Muscle layer of duodenum (tissue), 2 donors: ENCODE measurements at regions not wholly inside any gene's neighbourhood (a gene's known extent, or its start where the extent isn't known, plus 50 kb on each side); places are given as distances from the start of the nearest gene placed in this dataset.

Source experiments
- H3K27ac ChIP-seq: one replicate; pipeline ENCODE4 v1.7.0; 2013; ENCODE audit warnings: mild to moderate bottlenecking, low read length
- H3K27me3 ChIP-seq: one replicate; pipeline ENCODE4 v1.7.0; 2013; ENCODE audit warnings: low read depth, mild to moderate bottlenecking, control low read depth, low read length
- H3K36me3 ChIP-seq, 2 donors: one replicate each; pipeline ENCODE4 v1.7.0; 2013; ENCODE audit warnings: low read length in 2 of 2, control low read depth in 1 of 2, mild to moderate bottlenecking in 1 of 2; ENCODE audit not compliant: insufficient read depth in 2 of 2, control insufficient read depth in 1 of 2
- H3K4me1 ChIP-seq, 2 donors: one replicate each; pipeline ENCODE4 v1.7.0; 2013; ENCODE audit warnings: low read length in 2 of 2, mild to moderate bottlenecking in 2 of 2, control low read depth in 1 of 2, moderate library complexity in 1 of 2; ENCODE audit not compliant: insufficient read depth in 2 of 2, control insufficient read depth in 1 of 2
- H3K4me3 ChIP-seq, 2 donors: one replicate each; pipeline ENCODE4 v1.7.0; 2013; ENCODE audit warnings: low read length in 2 of 2, low read depth in 1 of 2, mild to moderate bottlenecking in 1 of 2
- H3K9me3 ChIP-seq, 2 donors: one replicate each; pipeline ENCODE4 v1.7.0; 2013; ENCODE audit warnings: low read length in 2 of 2, control low read depth in 1 of 2, mild to moderate bottlenecking in 1 of 2; ENCODE audit not compliant: control insufficient read depth in 1 of 2
- donor health status: healthy.

DNA sequence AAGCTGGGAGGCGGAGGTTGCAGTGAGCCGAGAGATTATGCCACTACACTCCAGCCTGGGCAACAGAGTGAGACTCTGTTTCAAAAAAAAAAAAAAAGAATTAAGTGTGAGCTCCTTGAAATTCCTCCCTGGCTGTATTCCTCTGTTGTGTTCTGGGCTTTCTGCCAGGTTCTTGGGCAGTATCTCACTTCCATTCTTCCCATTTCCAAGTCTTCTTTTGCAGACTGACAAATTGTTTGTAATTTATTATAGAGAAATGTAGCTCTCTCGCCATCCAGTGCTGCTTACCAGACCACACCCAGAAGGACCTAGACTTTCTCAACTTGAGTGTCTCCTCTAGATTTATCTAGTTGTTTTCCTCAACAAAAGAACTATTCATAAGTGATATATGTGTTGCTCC lies 105.0 kb upstream of the ADGRL2 start:
- no peaks in the 10 kb centered on the region for H3K9me3 ChIP-seq
- H3K4me3 ChIP-seq = no peak overlapping the region
- H3K36me3 ChIP-seq = no peaks in the 10 kb centered on the region
- H3K27ac ChIP-seq = no peak overlapping the region
- H3K4me1 ChIP-seq = no peaks in the 10 kb centered on the region
- H3K27me3 ChIP-seq = no peaks in the 10 kb centered on the region

DNA sequence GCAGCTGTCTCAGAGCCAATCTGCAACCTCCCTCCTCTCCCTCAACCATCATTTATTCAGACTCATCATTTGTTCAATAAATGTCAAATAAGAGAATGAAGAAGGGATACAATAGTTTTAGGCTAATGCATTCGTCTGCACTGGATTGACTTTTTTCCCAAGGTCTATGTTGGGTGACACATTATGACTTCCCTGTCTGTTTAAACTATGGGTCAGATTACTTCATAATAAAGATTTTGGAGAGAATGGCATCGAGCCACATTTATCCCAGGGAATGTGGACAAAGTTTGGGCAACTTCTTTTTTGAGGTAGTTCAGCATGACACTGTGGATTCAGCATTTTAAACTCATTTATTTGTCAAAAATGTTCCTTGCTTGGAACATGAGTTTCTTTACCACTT lies 107.4 kb upstream of the ADGRL2 start:
- H3K36me3 ChIP-seq = no peaks in the 10 kb centered on the region
- no peaks in the 10 kb centered on the region for H3K27me3 ChIP-seq
- no peaks in the 10 kb centered on the region for H3K9me3 ChIP-seq
- H3K4me3 ChIP-seq = no peak overlapping the region
- no peak overlapping the region for H3K27ac ChIP-seq
- no peaks in the 10 kb centered on the region for H3K4me1 ChIP-seq

DNA sequence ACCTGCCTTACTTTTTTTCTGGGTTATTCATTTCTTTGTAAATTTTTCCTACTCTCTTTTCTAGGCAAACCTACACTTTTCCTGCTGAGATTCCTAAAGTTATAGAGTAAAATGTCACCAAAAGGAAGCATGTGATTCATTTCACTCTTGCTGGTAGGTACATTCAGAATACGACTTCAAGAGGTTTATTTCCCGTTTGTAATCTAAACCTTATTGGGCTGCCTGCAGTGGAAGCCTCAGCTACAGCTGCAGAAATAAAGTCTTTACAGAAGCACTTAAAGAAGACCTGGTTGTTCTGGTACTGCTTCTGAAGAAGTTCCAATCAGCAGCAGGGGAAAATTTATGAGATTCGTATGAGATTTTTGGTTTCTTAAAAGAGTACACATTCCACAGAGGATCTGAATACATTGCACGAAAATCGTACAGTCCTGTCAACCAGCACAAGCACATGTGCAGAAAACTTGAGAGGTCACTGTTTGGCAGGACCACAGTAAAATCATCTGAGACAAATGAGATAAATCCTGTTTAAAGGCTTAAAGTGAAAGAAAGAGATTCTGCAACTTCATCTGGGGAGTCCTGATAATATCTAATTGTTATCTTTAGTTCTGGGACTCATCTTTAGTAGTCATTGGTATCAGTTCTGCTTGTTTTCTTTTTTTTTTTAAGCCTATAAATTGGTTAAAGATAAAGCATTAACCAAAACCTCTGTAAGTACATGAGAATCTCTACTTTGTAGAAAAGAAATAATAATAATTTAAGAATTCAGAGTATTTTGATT lies 109.9 kb upstream of the ADGRL2 start:
- no peak overlapping the region for H3K4me3 ChIP-seq
- H3K27me3 ChIP-seq = no peaks in the 10 kb centered on the region
- H3K4me1 ChIP-seq = no peaks in the 10 kb centered on the region
- H3K36me3 ChIP-seq = no peaks in the 10 kb centered on the region
- H3K27ac ChIP-seq = no peak overlapping the region
- peaks cover 0 to 2% of the 10 kb centered on the region in 2 donors for H3K9me3 ChIP-seq

DNA sequence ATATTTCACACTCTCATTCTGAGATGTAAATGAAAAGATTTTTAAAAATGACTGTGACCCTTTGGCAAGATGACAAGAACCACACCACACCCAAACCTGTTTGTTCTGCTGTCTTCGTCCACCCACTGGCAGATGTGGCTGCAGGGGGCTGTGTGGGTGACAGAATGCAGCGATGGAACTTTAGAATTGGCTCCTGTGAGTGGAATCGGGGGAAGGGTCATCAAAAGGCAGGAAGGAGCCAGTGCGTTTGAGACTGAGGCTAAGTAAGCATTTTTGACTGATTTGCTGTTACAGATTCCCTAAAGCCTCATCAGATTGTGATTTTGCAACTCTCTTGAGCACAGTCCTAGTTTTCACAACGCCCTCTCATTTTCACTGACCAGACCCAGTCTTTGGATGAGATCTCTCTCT lies 111.2 kb upstream of the ADGRL2 start:
- Histone ChIP-seq H3K4me3 (no peak overlapping the region), H3K27ac (no peak overlapping the region), H3K27me3 (no peaks in the 10 kb centered on the region), H3K9me3 (peaks cover 0 to 2% of the 10 kb centered on the region in 2 donors), H3K36me3 (no peaks in the 10 kb centered on the region), H3K4me1 (no peaks in the 10 kb centered on the region)

DNA sequence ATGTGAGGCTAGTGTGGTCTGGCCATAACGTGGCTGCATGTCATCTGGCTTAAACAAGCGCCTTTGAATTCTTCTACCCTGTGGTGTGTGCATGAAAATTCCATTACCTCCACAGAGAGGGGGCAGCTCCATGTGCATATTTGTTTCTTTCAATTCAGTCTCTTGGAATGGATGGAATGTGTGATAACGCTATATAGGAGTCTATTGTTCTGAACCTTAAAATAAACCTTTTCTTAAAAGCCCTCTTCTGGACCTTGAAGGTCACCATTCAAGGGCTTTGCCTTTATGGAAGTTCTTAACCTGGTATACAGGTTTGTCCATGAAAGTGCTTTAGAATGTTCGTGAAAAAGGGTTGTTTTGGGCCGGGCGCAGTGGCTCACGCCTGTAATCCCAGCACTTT lies 118.2 kb upstream of the ADGRL2 start:
- Histone ChIP-seq H3K27me3 (no peaks in the 10 kb centered on the region), H3K4me1 (peaks cover 4 to 15% of the 10 kb centered on the region in 2 donors), H3K4me3 (no peak overlapping the region), H3K9me3 (peaks cover 0 to 2% of the 10 kb centered on the region in 2 donors), H3K27ac (no peak overlapping the region), H3K36me3 (no peaks in the 10 kb centered on the region)

DNA sequence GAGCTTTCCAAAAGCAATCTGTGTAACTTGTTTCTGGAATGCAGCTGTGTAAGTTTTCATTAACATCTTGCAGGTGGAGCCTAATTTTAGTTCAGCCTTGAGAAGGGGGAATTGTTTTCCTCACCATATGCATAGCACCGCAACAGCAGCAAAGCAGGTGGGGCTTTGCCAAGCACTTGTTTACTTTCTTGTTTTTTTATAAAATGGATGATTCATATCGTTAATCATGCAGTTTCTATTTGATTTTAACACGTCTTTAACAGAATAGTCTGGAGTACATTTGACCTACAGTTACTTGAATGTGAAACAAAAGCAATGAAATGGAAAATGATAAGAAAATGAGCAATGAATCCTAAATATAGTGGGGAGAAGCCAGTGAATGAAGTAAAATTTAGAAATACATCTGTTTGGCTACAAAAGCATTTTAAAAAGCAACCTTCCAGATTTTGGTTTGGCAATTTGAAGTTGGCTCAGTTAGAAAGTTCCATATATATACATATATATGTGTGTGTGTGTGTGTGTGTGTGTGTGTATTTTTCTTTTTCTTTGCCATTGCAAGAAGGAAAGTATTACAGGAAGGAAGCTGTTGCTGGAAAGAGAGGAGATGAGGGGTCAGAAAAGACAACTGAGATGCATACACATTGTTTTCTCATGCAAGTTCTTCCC lies 119.0 kb upstream of the ADGRL2 start:
- Histone ChIP-seq H3K27me3 (no peaks in the 10 kb centered on the region), H3K36me3 (no peaks in the 10 kb centered on the region), H3K9me3 (no peaks in the 10 kb centered on the region), H3K4me1 (peaks cover 4 to 15% of the 10 kb centered on the region in 2 donors), H3K4me3 (peak overlapping the region; percentile 12 to 35), H3K27ac (no peak overlapping the region)

DNA sequence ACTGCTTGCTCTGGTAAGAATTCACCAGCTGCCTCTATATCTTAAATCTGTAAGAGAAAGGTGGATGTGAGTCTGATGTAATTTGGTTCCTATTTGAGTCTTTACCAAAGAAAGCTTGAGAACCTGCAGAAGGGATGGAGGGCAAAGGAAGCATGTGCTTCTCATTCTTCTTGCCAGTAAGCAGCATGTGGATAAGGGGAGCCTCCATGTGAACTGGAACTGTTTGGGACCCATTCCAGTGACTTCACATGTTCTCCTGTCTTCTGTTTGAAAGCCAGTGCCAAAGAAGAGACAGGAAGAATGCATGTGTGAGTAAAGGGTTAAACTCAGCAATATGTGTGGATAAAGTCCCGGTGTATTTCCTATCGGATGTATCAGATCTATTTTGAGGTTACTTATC lies 119.6 kb upstream of the ADGRL2 start:
- H3K9me3 ChIP-seq = no peaks in the 10 kb centered on the region
- no peaks in the 10 kb centered on the region for H3K27me3 ChIP-seq
- H3K4me1 ChIP-seq = peaks cover 4 to 15% of the 10 kb centered on the region in 2 donors
- H3K4me3 ChIP-seq = peak overlapping the region; percentile 12 to 35
- no peaks in the 10 kb centered on the region for H3K36me3 ChIP-seq
- no peak overlapping the region for H3K27ac ChIP-seq

DNA sequence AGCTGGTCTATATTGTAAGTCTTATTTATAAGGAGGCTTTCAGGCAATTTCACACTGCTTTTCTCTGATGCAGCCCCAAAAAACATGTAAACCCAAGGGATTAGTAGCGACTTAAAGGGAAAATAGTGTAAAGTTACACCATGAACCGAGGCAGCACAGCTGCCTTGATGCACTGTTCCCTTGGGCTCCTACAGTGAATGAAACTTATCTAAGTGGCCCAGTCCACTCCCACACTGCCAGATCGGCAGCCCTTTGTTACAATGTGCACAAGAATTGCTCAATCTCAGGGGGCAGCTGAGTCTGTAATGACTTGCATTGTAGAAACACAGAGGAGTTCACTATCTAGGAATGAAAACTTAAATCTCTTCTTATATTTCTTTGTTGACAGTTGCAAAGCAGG lies 120.8 kb upstream of the ADGRL2 start:
- Histone ChIP-seq H3K4me1 (peaks cover 4 to 15% of the 10 kb centered on the region in 2 donors), H3K4me3 (no peak overlapping the region), H3K9me3 (no peaks in the 10 kb centered on the region), H3K36me3 (no peaks in the 10 kb centered on the region), H3K27me3 (no peaks in the 10 kb centered on the region), H3K27ac (peak overlapping the region; percentile 8)

DNA sequence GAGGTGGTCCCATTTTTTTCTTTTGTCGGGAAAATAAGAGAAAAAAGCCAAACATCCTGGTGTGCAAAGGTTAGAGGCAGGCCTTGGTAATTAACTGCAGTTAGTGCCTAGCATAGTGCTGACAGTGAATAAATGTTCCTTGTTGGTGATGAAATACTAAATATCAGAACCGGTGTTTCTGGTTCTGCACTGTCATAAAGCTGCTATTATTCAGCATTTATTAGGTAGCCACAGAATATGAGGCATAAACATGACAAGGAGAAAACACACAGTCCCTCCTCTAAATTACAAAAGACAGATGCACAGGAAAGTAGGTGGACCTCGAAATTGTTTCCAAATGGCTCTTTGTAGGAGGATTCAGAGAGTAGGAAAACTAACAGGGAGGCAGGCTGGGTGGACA lies 122.0 kb upstream of the ADGRL2 start:
- H3K4me3 ChIP-seq = no peak overlapping the region
- H3K36me3 ChIP-seq = no peaks in the 10 kb centered on the region
- H3K4me1 ChIP-seq = peaks cover 4 to 15% of the 10 kb centered on the region in 2 donors
- H3K27me3 ChIP-seq = no peaks in the 10 kb centered on the region
- H3K9me3 ChIP-seq = no peaks in the 10 kb centered on the region
- H3K27ac ChIP-seq = no peak overlapping the region

DNA sequence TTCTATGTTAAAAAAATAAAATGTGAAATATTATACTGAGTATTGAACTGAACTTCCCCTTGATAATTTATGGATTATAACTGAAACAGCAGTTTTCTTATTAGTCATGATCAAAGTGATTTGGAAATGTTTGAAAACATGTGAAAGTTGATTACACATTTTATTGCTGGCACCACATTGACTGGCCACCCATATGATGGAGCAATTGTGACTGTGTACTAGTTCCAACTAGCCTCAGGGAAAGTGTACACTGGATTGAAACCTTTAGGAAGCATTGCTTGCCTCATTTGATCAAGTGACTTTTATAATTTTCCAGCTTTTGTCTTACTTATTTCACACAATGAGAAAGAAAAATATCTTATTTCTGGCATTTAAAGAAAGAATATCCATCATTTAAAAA lies 128.0 kb upstream of the ADGRL2 start:
- Histone ChIP-seq H3K9me3 (no peaks in the 10 kb centered on the region), H3K27me3 (no peaks in the 10 kb centered on the region), H3K4me3 (no peak overlapping the region), H3K36me3 (no peaks in the 10 kb centered on the region), H3K27ac (no peak overlapping the region), H3K4me1 (peaks cover 0 to 8% of the 10 kb centered on the region in 2 donors)

DNA sequence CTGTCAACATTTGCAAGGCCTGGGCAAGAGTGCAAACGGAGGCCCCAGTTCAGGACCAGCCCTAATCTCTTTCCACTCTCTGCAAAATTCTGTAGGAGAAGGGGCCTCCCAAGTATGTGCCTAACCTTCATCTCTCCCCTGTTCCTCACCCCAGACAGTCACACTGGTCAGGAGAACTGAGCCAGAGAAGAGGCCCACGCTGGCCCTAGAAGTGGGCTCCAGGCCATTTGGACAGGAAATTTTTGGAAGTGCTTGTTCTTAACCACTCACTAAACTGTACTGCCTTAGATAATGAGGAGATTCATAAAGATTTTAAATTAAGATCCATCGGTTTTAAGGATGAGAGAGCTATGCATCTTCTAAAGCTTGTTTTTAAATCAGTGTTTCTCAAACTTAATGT lies 129.7 kb upstream of the ADGRL2 start:
- no peak overlapping the region for H3K27ac ChIP-seq
- no peak overlapping the region for H3K4me3 ChIP-seq
- no peaks in the 10 kb centered on the region for H3K27me3 ChIP-seq
- peaks cover 0 to 8% of the 10 kb centered on the region in 2 donors for H3K4me1 ChIP-seq
- H3K9me3 ChIP-seq = no peaks in the 10 kb centered on the region
- no peaks in the 10 kb centered on the region for H3K36me3 ChIP-seq
